T-cell (primary cell): ENCODE measurements at regions not wholly inside any gene's neighbourhood (a gene's known extent, or its start where the extent isn't known, plus 50 kb on each side); places are given as distances from the start of the nearest gene placed in this dataset.

ENCODE experiments used
- ATAC-seq, 4 experiments: fragments of 200-7000 bp in 3 of 4; fragments of 150-1000 bp in 1 of 4; cut with Tn5 transposase; replicated peaks in 1 of 4; 1 replicate in 3 of 4; 2 replicates in 1 of 4; pipeline ENCODE4 v1.10.0; 2021; ENCODE audit warnings: moderate library complexity in 3 of 4, mild to moderate bottlenecking in 2 of 4, moderate number of reproducible peaks in 1 of 4
- CTCF ChIA-PET, 2 donors: fragments of 300-600 bp; sonication (Branson Sonifier 250); formaldehyde crosslinking; loops; one replicate each; lab custom pipeline; 2022; ENCODE audit warnings: antibody characterized with exemption in 2 of 2; lab: Charles Lee
- POLR2A ChIA-PET, 2 donors: fragments of 300-600 bp; sonication (Branson Sonifier 250); formaldehyde crosslinking; loops; one replicate each; lab custom pipeline; 2022; ENCODE audit warnings: antibody characterized with exemption in 2 of 2; lab: Charles Lee
- DNase-seq, 35 experiments: peaks; one replicate each; pipeline versions ENCODE4 v3.0.0 to v3.0.0-alpha.2; 2013 to 2023
- H3K27ac ChIP-seq: one replicate; pipeline ENCODE4 v1.5.1; 2013; ENCODE audit warnings: low read length
- H3K27me3 ChIP-seq, 2 experiments: replicated peaks in 1 of 2; 1 replicate in 1 of 2; 2 replicates in 1 of 2; pipeline versions ENCODE4 v1.6.1 to v1.7.0; 2013; ENCODE audit warnings: low read length in 1 of 2, mixed read lengths in 1 of 2; ENCODE audit not compliant: control insufficient read depth in 2 of 2, insufficient read depth in 2 of 2; ENCODE audit errors: extremely low read depth in 1 of 2
- H3K36me3 ChIP-seq, 2 donors: 1 replicate in 1 of 2; 2 replicates in 1 of 2; pipeline versions ENCODE4 v1.6.1 to v1.7.0; 2013; ENCODE audit warnings: low read length in 1 of 2; ENCODE audit not compliant: control insufficient read depth in 2 of 2, insufficient read depth in 1 of 2; ENCODE audit errors: extremely low read depth in 1 of 2
- H3K4me1 ChIP-seq, 2 experiments: 1 replicate in 1 of 2; 2 replicates in 1 of 2; pipeline versions ENCODE4 v1.6.1 to v1.7.0; 2013; ENCODE audit warnings: low read length in 2 of 2, mixed read lengths in 1 of 2; ENCODE audit not compliant: insufficient read depth in 2 of 2, control insufficient read depth in 1 of 2; ENCODE audit errors: extremely low read depth in 1 of 2
- H3K4me3 ChIP-seq, 2 donors: 1 replicate in 1 of 2; 2 replicates in 1 of 2; pipeline versions ENCODE4 v1.5.1 to v1.7.0; 2013; ENCODE audit warnings: mild to moderate bottlenecking in 2 of 2, low read length in 1 of 2, moderate library complexity in 1 of 2; ENCODE audit not compliant: control insufficient read depth in 1 of 2; ENCODE audit errors: extremely low read depth in 1 of 2
- H3K9me3 ChIP-seq: 2 replicates; pipeline ENCODE4 v1.7.0; 2013
- H3K27ac Mint-ChIP-seq, 2 donors: one replicate each; pipeline ENCODE4 v1.8.0; 2020 to 2021; ENCODE audit warnings: mild to moderate bottlenecking in 2 of 2, mixed read lengths in 2 of 2
- H3K27me3 Mint-ChIP-seq, 2 donors: one replicate each; pipeline ENCODE4 v1.8.0; 2021 to 2022; ENCODE audit warnings: mixed read lengths in 2 of 2
- H3K36me3 Mint-ChIP-seq: one replicate; pipeline ENCODE4 v1.8.0; 2021; ENCODE audit warnings: mixed read lengths
- H3K4me1 Mint-ChIP-seq, 3 donors: one replicate each; pipeline ENCODE4 v1.8.0; 2020 to 2022; ENCODE audit warnings: mixed read lengths in 3 of 3, mild to moderate bottlenecking in 1 of 3
- H3K4me3 Mint-ChIP-seq, 3 donors: one replicate each; pipeline ENCODE4 v1.8.0; 2020 to 2022; ENCODE audit warnings: mild to moderate bottlenecking in 3 of 3, mixed read lengths in 3 of 3, moderate library complexity in 3 of 3
- H3K9me3 Mint-ChIP-seq, 3 donors: one replicate each; pipeline ENCODE4 v1.8.0; 2020 to 2022; ENCODE audit warnings: mixed read lengths in 3 of 3
- WGBS: methylation state at CpG from one replicate; pipeline ENCODE4 v1.1.5; 2013; ENCODE audit warnings: missing lambda C conversion rate; ENCODE audit not compliant: insufficient coverage; 5-methylcytosine and 5-hydroxymethylcytosine counted together

DNA sequence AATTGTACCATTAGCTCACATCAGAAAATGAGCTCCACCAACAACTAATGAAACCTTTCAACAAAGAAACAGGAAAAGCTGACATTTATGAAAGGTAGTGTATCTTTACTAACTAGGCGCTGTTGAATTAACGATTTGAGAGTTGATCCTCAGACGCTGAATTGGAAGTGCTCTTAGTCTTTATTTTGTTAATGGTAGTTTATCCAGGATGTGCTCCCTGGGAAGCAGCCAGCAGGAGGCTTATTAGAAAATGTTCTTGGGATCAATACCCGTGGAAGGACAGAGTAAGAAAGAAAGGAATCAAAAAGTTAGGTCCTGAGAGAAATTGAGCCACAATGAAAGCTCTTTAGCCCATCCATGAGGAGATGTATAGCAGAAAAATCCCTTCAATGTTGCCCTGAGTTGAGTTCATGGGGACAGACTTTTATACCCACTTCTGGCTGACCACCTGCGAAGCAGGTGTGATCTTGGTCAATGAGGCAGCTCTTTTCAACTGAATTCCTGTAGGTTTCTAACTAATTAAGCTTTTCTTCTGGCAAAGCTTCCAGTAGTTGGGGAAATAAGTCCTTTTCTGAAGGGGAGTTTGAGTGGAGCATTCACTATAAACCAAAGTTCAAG, 492.6 kb upstream of the REG3G start:
- H3K27ac Mint-ChIP-seq = no peak overlapping the region
- H3K9me3 Mint-ChIP-seq = peaks cover 3 to 21% (median 7%) of the 10 kb centered on the region in 3 donors
- ChIA-PET CTCF (interaction anchor here in 1 of 2 donors (0.6 kb wide), 1 partner anchor 27 kb away, joined by 3 read pairs; no protein-coding TSS in a partner anchor), POLR2A (no interaction called here)
- Histone ChIP-seq H3K27ac (no peak overlapping the region), H3K9me3 (no peaks in the 10 kb centered on the region), H3K27me3 (no peaks in the 10 kb centered on the region), H3K4me3 (no peak overlapping the region), H3K36me3 (no peaks in the 10 kb centered on the region), H3K4me1 (no peaks in the 10 kb centered on the region)
- ATAC-seq = no peak
- H3K4me3 Mint-ChIP-seq = no peak overlapping the region
- H3K36me3 Mint-ChIP-seq = no peaks in the 10 kb centered on the region
- H3K27me3 Mint-ChIP-seq = no peaks in the 10 kb centered on the region
- H3K4me1 Mint-ChIP-seq = no peaks in the 10 kb centered on the region
- no peak for DNase-seq
- no CpG with 5 or more reads among the region's 5 CpGs for WGBS

DNA sequence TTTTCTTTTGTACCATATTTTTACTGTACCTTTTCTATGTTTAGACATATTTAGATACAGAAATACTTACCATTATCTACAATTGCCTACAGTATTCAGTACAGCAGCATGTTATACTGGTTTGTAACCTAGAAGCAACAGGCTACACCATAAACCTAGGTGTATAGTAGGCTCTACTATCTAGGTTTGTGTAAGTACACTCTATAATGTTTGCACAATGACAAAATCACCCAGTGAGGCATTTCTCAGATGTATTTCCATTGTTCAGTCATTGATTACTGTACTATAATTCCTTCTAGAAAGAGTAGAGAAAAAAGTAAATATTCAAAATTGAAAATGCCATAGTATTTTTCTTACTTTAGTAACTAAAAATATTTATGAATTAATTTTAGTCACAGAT, 490.1 kb upstream of the REG3G start:
- POLR2A ChIA-PET = no interaction called here
- Histone ChIP-seq H3K36me3 (no peaks in the 10 kb centered on the region), H3K27me3 (no peaks in the 10 kb centered on the region), H3K4me3 (no peak overlapping the region), H3K27ac (no peak overlapping the region), H3K4me1 (no peaks in the 10 kb centered on the region), H3K9me3 (no peaks in the 10 kb centered on the region)
- H3K9me3 Mint-ChIP-seq = peaks cover 6 to 19% (median 7%) of the 10 kb centered on the region in 3 donors
- no peak overlapping the region for H3K27ac Mint-ChIP-seq
- DNase-seq (no peak), ATAC-seq (no peak)
- H3K4me1 Mint-ChIP-seq = no peaks in the 10 kb centered on the region
- no peaks in the 10 kb centered on the region for H3K27me3 Mint-ChIP-seq
- H3K36me3 Mint-ChIP-seq = no peaks in the 10 kb centered on the region
- H3K4me3 Mint-ChIP-seq = no peak overlapping the region
- CTCF ChIA-PET = interaction anchor here in 1 of 2 donors (0.6 kb wide), 1 partner anchor 12 kb away, joined by 4 read pairs; no protein-coding TSS in a partner anchor

DNA sequence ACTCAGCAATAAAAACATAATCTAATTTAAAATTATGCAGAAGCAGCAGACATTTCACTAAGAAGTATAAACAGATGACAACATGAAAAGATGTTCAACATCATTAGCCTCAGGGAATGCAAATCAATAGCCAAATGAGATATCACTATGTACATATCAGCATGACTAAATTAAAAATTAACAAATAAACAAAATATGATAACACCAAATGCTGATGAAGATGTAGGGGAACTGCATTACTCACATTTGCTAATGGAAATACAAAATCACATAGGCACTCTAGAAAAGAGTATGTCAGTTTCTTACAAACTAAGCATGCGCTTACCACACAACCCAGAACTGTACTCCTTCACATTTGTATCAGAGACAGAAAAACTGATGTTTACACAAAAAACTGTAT, 487.2 kb upstream of the REG3G start:
- Mint-ChIP-seq H3K36me3 (no peaks in the 10 kb centered on the region), H3K27ac (no peak overlapping the region), H3K4me1 (no peaks in the 10 kb centered on the region), H3K4me3 (no peak overlapping the region), H3K9me3 (peaks cover 12 to 27% (median 15%) of the 10 kb centered on the region in 3 donors), H3K27me3 (no peaks in the 10 kb centered on the region)
- no peaks in the 10 kb centered on the region for H3K4me1 ChIP-seq
- DNase-seq (no peak), ATAC-seq (no peak)
- CTCF ChIA-PET = no interaction called here
- H3K27me3 ChIP-seq = no peaks in the 10 kb centered on the region
- no peak overlapping the region for H3K27ac ChIP-seq
- no peak overlapping the region for H3K4me3 ChIP-seq
- no peaks in the 10 kb centered on the region for H3K9me3 ChIP-seq
- no CpG with 5 or more reads among the region's 1 CpG for WGBS
- H3K36me3 ChIP-seq = no peaks in the 10 kb centered on the region
- POLR2A ChIA-PET = interaction anchor here in 1 of 2 donors (0.7 kb wide), 1 partner anchor 551 kb away, joined by 3 read pairs; no protein-coding TSS in a partner anchor

- no peaks in the 10 kb centered on the region for H3K36me3 Mint-ChIP-seq
- H3K4me1 ChIP-seq = no peaks in the 10 kb centered on the region
- DNase-seq (no peak), ATAC-seq (no peak)
- CTCF ChIA-PET = no interaction called here
- no peaks in the 10 kb centered on the region for H3K36me3 ChIP-seq
- no peak overlapping the region for H3K27ac ChIP-seq
- no peaks in the 10 kb centered on the region for H3K4me1 Mint-ChIP-seq
- POLR2A ChIA-PET = no interaction called here
- peaks cover 12 to 32% (median 18%) of the 10 kb centered on the region in 3 donors for H3K9me3 Mint-ChIP-seq
- no peaks in the 10 kb centered on the region for H3K27me3 Mint-ChIP-seq
- no peak overlapping the region for H3K4me3 ChIP-seq
- H3K27ac Mint-ChIP-seq = no peak overlapping the region
- no peak overlapping the region for H3K4me3 Mint-ChIP-seq
- WGBS = no CpG with 5 or more reads among the region's 2 CpGs
- H3K27me3 ChIP-seq = no peaks in the 10 kb centered on the region
- H3K9me3 ChIP-seq = no peaks in the 10 kb centered on the region
Measured at GRCh38 chr2:78540255-78540654, 485.2 kb upstream of the REG3G start.

- CTCF ChIA-PET = no interaction called here
- Histone ChIP-seq H3K27ac (no peak overlapping the region), H3K9me3 (no peaks in the 10 kb centered on the region), H3K27me3 (no peaks in the 10 kb centered on the region), H3K36me3 (no peaks in the 10 kb centered on the region), H3K4me1 (no peaks in the 10 kb centered on the region), H3K4me3 (no peak overlapping the region)
- Mint-ChIP-seq H3K4me1 (no peaks in the 10 kb centered on the region), H3K36me3 (no peaks in the 10 kb centered on the region), H3K9me3 (peaks cover 12 to 40% (median 18%) of the 10 kb centered on the region in 3 donors), H3K27ac (no peak overlapping the region), H3K27me3 (no peaks in the 10 kb centered on the region), H3K4me3 (no peak overlapping the region)
- WGBS = 95% methylated on average over 4 of the region's 6 CpGs
- POLR2A ChIA-PET = interaction anchor here in 1 of 2 donors (0.7 kb wide), 1 partner anchor 21 kb away, joined by 4 read pairs; no protein-coding TSS in a partner anchor
- DNase-seq (no peak), ATAC-seq (no peak)
Measured at GRCh38 chr2:78541088-78541450, 484.4 kb upstream of the REG3G start.

DNA sequence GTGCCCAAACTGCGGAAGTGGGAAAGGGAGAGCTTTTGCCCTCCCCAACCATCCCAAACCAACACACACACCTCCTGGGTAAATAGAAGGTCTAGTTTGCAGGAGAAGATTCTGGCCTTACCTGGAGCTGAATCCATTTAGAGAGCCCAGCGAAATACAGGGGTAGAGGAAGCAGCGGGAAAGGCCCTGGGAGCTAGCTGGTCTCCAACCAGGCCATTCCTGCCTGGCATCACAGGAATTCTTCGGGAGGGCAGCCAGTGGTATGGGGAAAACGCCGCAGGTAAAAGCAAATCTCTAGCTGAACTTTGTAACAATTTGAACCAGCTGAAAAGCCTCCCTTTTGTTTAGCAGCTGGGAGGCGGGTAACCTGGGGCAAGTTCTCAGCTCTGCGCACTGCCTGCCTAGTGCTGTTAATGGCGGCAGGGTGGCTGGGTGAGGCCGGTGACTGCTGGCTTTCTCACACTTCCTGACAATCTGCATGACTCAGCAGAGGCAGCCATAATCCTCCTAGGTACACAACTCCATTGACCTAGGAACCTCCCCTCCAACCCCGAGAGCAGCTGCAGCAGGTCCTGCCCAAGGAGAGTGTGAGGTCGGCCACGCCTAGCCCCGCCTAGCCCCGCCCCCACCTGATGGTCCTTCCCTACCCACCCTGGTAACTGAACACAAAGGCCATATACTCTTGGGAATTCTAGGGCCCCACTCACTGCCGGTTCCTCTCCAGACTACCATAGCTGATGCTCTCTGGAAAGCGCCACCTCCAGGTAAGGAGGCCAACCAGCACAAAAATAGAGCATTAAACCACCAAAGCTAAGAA, 483.8 kb upstream of the REG3G start:
- Mint-ChIP-seq H3K27ac (no peak overlapping the region), H3K9me3 (peaks cover 9 to 44% (median 22%) of the 10 kb centered on the region in 3 donors), H3K27me3 (no peaks in the 10 kb centered on the region), H3K4me3 (no peak overlapping the region), H3K36me3 (no peaks in the 10 kb centered on the region), H3K4me1 (no peaks in the 10 kb centered on the region)
- DNase-seq (no peak), ATAC-seq (no peak)
- no peak overlapping the region for H3K4me3 ChIP-seq
- H3K27ac ChIP-seq = no peak overlapping the region
- POLR2A ChIA-PET = no interaction called here
- CTCF ChIA-PET = no interaction called here
- no peaks in the 10 kb centered on the region for H3K4me1 ChIP-seq
- 86% methylated on average over 11 of the region's 17 CpGs for WGBS
- no peaks in the 10 kb centered on the region for H3K27me3 ChIP-seq
- no peaks in the 10 kb centered on the region for H3K9me3 ChIP-seq
- no peaks in the 10 kb centered on the region for H3K36me3 ChIP-seq
